GM12874 (cell line): ENCODE measurements at regions not wholly inside any gene's neighbourhood (a gene's known extent, or its start where the extent isn't known, plus 50 kb on each side); places are given as distances from the start of the nearest gene placed in this dataset.

ENCODE experiments used
- CTCF ChIP-seq: IDR thresholded peaks from 2 replicates; pipeline ENCODE4 v1.5.1; 2011; ENCODE audit warnings: low read depth, mild to moderate bottlenecking, control low read depth, low read length, moderate library complexity; ENCODE audit not compliant: insufficient read depth

GRCh38 chr21:23026878-23027277, 2028.7 kb downstream of the NCAM2 start:
- no peak for TF ChIP-seq CTCF

GRCh38 chr21:23039846-23040245, 2041.6 kb downstream of the NCAM2 start:
- TF ChIP-seq CTCF, result no peak

- no peak for TF ChIP-seq CTCF
Observed at GRCh38 chr21:23045955-23046354, 2047.7 kb downstream of the NCAM2 start.

GRCh38 chr21:23067672-23068071, 2069.5 kb downstream of the NCAM2 start:
- TF ChIP-seq CTCF, result no peak

- no peak for TF ChIP-seq CTCF
Observed at GRCh38 chr21:23083242-23083641, 2085.0 kb downstream of the NCAM2 start.

GRCh38 chr21:23093259-23093658, 2095.1 kb downstream of the NCAM2 start:
- TF ChIP-seq CTCF, result no peak

GRCh38 chr21:23099185-23099584, 2101.0 kb downstream of the NCAM2 start:
- no peak for TF ChIP-seq CTCF

- no peak for TF ChIP-seq CTCF
Observed at GRCh38 chr21:23101111-23101510, 2102.9 kb downstream of the NCAM2 start.
